Epithelial cell of proximal tubule (primary cell): ENCODE measurements at regions not wholly inside any gene's neighbourhood (a gene's known extent, or its start where the extent isn't known, plus 50 kb on each side); places are given as distances from the start of the nearest gene placed in this dataset.

Source experiments
- DNase-seq: peaks from one replicate; pipeline ENCODE4 v3.0.0-alpha.2; 2011; ENCODE audit warnings: low read depth
- H3K4me3 ChIP-seq: 2 replicates; pipeline ENCODE4 v1.5.1; 2011; ENCODE audit warnings: low read depth, mild to moderate bottlenecking, low read length
- TF ChIP-seq, protein P1 (sequence below): conservative IDR thresholded peaks from 2 replicates; pipeline ENCODE4 v1.5.1; 2012; ENCODE audit warnings: low read depth, mild to moderate bottlenecking, low read length

DNA sequence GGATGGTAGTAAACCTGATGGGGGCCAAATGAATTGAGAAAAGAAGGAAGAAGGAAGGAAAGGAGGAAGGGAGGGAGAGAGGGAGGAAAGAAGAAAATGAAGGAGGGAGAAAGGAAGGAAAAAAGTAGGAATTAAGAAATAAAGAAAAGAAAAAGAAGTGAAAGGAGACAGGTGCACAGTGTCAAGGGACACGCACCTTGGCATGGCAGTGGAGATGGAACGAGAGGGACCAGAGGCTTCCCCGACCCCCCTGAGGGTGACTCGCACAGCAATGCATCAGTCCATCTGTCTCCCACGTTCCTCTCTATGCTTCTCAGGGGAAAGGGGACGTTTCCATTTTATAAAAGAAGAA, 199.6 kb downstream of the CXCL12 start:
- no peak for DNase-seq
- TF ChIP-seq, protein P1, sequence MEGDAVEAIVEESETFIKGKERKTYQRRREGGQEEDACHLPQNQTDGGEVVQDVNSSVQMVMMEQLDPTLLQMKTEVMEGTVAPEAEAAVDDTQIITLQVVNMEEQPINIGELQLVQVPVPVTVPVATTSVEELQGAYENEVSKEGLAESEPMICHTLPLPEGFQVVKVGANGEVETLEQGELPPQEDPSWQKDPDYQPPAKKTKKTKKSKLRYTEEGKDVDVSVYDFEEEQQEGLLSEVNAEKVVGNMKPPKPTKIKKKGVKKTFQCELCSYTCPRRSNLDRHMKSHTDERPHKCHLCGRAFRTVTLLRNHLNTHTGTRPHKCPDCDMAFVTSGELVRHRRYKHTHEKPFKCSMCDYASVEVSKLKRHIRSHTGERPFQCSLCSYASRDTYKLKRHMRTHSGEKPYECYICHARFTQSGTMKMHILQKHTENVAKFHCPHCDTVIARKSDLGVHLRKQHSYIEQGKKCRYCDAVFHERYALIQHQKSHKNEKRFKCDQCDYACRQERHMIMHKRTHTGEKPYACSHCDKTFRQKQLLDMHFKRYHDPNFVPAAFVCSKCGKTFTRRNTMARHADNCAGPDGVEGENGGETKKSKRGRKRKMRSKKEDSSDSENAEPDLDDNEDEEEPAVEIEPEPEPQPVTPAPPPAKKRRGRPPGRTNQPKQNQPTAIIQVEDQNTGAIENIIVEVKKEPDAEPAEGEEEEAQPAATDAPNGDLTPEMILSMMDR = no peak

GRCh38 chr10:44184633-44185314, 200.1 kb downstream of the CXCL12 start:
- H3K4me3 ChIP-seq = no peak overlapping the region
- TF ChIP-seq, protein P1 = no peak
- no peak for DNase-seq

More for the DNA sequence above, 199.6 kb downstream of the CXCL12 start:
- H3K4me3 ChIP-seq = no peak overlapping the region

DNA sequence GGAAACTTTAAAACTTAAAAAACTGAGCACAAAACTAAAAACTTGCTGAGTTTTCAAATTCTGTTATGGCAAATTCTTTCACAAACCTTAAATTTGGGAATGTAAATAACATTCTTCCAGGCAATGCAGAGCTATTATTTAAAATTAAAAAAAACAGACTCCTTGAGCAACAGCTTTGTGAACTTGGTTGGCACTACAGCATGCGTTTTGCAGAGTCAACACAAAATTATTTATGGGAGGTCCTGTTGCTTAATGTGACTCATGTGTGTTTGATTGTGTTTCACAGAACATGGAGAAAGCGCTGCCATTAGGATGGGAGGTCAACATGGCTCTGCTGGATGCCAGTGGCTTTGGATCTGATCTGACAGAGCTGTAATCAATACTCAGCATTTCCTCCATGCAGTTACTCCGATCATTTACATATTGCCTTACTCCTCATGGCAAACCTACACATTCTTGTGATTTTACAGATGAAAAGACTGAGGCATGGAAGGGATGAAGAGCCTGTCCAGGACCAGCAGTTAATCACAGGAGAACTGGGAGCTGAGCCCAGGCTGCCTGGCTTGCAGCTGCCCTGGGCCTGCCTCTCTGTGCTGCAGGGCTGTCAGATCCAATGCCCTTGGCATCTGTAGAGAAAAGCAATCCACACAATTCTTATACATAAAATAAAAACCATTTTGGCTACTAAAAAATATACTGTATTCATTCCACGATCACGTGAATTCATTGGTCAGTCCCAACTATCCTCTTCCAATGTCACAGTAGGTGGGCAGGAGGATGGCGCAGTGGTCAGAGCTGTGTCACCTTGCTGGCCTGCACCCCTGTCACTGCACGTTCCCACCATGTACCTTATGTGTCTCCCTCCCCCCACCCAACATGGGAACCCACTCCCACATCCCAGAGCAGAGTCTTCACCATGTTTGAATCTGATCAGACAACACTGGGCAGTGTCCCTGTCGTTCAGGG, 200.9 kb downstream of the CXCL12 start:
- TF ChIP-seq, protein P1 = no peak

GRCh38 chr10:44182909-44183308, 202.0 kb downstream of the CXCL12 start:
- TF ChIP-seq, protein P1 = no peak
- H3K4me3 ChIP-seq = no peak overlapping the region
- DNase-seq = no peak

More for the DNA sequence above, 200.9 kb downstream of the CXCL12 start:
- DNase-seq = no peak
- H3K4me3 ChIP-seq = no peak overlapping the region

- H3K4me3 ChIP-seq = no peak overlapping the region
- no peak for DNase-seq
- TF ChIP-seq, protein P1 = no peak
These were observed 204.4 kb downstream of the CXCL12 start for GRCh38 chr10:44180321-44181168.

GRCh38 chr10:44178856-44179255, 206.0 kb downstream of the CXCL12 start:
- H3K4me3 ChIP-seq = no peak overlapping the region
- TF ChIP-seq, protein P1 = no peak
- DNase-seq = no peak
